GM12878 (cell line): ENCODE measurements at regions not wholly inside any gene's neighbourhood (a gene's known extent, or its start where the extent isn't known, plus 50 kb on each side); places are given as distances from the start of the nearest gene placed in this dataset.

ENCODE experiments used
- ATAC-seq: fragments of 200-7000 bp; cut with Tn5 transposase; 3 replicates; pipeline ENCODE4 v1.9.1; 2020; ENCODE audit warnings: mild to moderate bottlenecking, moderate library complexity
- BruUV-seq: library from RNA; stranded (reverse); fragments of 400-500 nt; replicated peaks from 2 replicates; lab custom pipeline; 2021; lab: Mats Ljungman, UMichigan
- CTCF ChIA-PET: fragments of 300-600 bp; sonication (Branson Sonifier 250); formaldehyde crosslinking; extraction: SDS; loops from one replicate; lab custom pipeline; 2021; ENCODE audit warnings: inconsistent platforms; lab: Yijun Ruan, JAX
- POLR2A ChIA-PET: fragments of 350-600 bp; formaldehyde crosslinking; extraction: SDS; loops from one replicate; lab custom pipeline; 2021; ENCODE audit warnings: inconsistent platforms; lab: Charles Lee
- RAD21 ChIA-PET: fragments of 300-600 bp; sonication (Branson Sonifier 250); formaldehyde crosslinking; loops from one replicate; lab custom pipeline; 2023; ENCODE audit warnings: antibody characterized with exemption; ENCODE audit not compliant: unreplicated experiment; lab: Charles Lee
- SMC1A ChIA-PET: fragments of 300-600 bp; sonication (Branson Sonifier 250); formaldehyde crosslinking; loops from one replicate; lab custom pipeline; 2023; ENCODE audit not compliant: unreplicated experiment, uncharacterized antibody; lab: Charles Lee
- DNase-seq: peaks from one replicate; pipeline ENCODE4 v3.0.0-alpha.2; 2011; ENCODE audit warnings: low read depth, low spot score
- FAIRE-seq: peaks from 3 replicates; lab custom pipeline; 2011; peaks lifted over from hg19 to GRCh38; lab: Jason Lieb, UNC
- H2AFZ ChIP-seq: 2 replicates; pipeline ENCODE4 v1.6.0; 2011; ENCODE audit warnings: low read depth, low read length, control low read depth; ENCODE audit not compliant: control insufficient read depth
- H3K27ac ChIP-seq: 2 replicates; pipeline ENCODE4 v1.5.1; 2011; ENCODE audit warnings: control low read depth; ENCODE audit not compliant: control insufficient read depth, insufficient read depth
- H3K27me3 ChIP-seq, 2 experiments: replicated peaks in 1 of 2; 2 replicates each; pipeline versions ENCODE4 v1.6.0 to v1.6.1; 2011; ENCODE audit warnings: low read length in 1 of 2; ENCODE audit not compliant: control insufficient read depth in 2 of 2, insufficient read depth in 2 of 2
- H3K36me3 ChIP-seq, 2 experiments: 2 replicates each; pipeline ENCODE4 v1.5.1; 2011; ENCODE audit warnings: low read length in 1 of 2; ENCODE audit not compliant: control insufficient read depth in 2 of 2, insufficient read depth in 2 of 2
- H3K4me1 ChIP-seq: 2 replicates; pipeline ENCODE4 v1.6.1; 2011; ENCODE audit warnings: mild to moderate bottlenecking, low read length, moderate library complexity, mixed read lengths; ENCODE audit not compliant: control insufficient read depth, insufficient read depth
- H3K4me2 ChIP-seq: 2 replicates; pipeline ENCODE4 v1.6.0; 2011; ENCODE audit warnings: control low read depth; ENCODE audit not compliant: control insufficient read depth, insufficient read depth
- H3K4me3 ChIP-seq: fragments of 200-600 bp; sonication (generic); 2 replicates; pipeline ENCODE4 v1.5.1; 2016
- H3K79me2 ChIP-seq: 2 replicates; pipeline ENCODE4 v1.6.0; 2011; ENCODE audit warnings: low read length; ENCODE audit not compliant: control insufficient read depth, insufficient read depth
- H3K9ac ChIP-seq: 2 replicates; pipeline ENCODE4 v1.8.0; 2011; ENCODE audit warnings: low read length, control low read depth, mixed read lengths; ENCODE audit not compliant: control insufficient read depth, insufficient read depth
- H3K9me3 ChIP-seq: replicated peaks from 3 replicates; pipeline ENCODE4 v1.5.1; 2011; ENCODE audit warnings: mild to moderate bottlenecking, low read length; ENCODE audit not compliant: control insufficient read depth, insufficient read depth
- H4K20me1 ChIP-seq: 2 replicates; pipeline ENCODE4 v1.6.0; 2011; ENCODE audit not compliant: control insufficient read depth, insufficient read depth
- CTCF ChIP-seq, 3 experiments: IDR thresholded peaks in 2 of 3; conservative IDR thresholded peaks in 1 of 3; 2 replicates each; pipeline ENCODE4 v1.5.1; 2011; ENCODE audit warnings: low read depth in 3 of 3, low read length in 3 of 3, mild to moderate bottlenecking in 3 of 3, control low read depth in 2 of 3, moderate library complexity in 2 of 3, inconsistent platforms in 1 of 3, mixed read lengths in 1 of 3; ENCODE audit not compliant: control insufficient read depth in 2 of 3, insufficient read depth in 1 of 3; ENCODE audit errors: extremely low read depth in 1 of 3
- FOXM1 ChIP-seq: IDR thresholded peaks from 2 replicates; pipeline ENCODE4 v1.6.1; 2012; ENCODE audit warnings: low read depth, mild to moderate bottlenecking, inconsistent platforms, low read length, moderate library complexity
- MAX ChIP-seq: IDR thresholded peaks from 2 replicates; pipeline ENCODE4 v1.6.1; 2012; ENCODE audit warnings: low read depth, low read length, improper control_type of control experiment
- NRF1 ChIP-seq: conservative IDR thresholded peaks from 2 replicates; pipeline ENCODE4 v1.6.1; 2011; ENCODE audit warnings: mild to moderate bottlenecking, low read depth, low read length, improper control_type of control experiment
- PML ChIP-seq: IDR thresholded peaks from 2 replicates; pipeline ENCODE4 v1.6.1; 2012; ENCODE audit warnings: low read length, inconsistent platforms
- RAD21 ChIP-seq: IDR thresholded peaks from 2 replicates; pipeline ENCODE4 v1.6.1; 2011; ENCODE audit warnings: mild to moderate bottlenecking, low read depth, low read length, moderate library complexity; ENCODE audit not compliant: insufficient read depth
- TARDBP ChIP-seq: IDR thresholded peaks from 2 replicates; pipeline ENCODE4 v1.6.1; 2016; ENCODE audit warnings: borderline replicate concordance
- WGBS: methylation state at CpG from one replicate; pipeline ENCODE4 v1.1.6; 2016; ENCODE audit warnings: low lambda C conversion rate; ENCODE audit not compliant: insufficient replicate concordance, insufficient coverage; ENCODE audit errors: missing lambda C conversion rate; 5-methylcytosine and 5-hydroxymethylcytosine counted together
- in situ Hi-C: fragments of 300-500 bp; cut with MboI; formaldehyde crosslinking; loops from 9 replicates; pipeline ENCODE4 v1.14.3; 2018; ENCODE audit warnings: mixed read lengths
- intact Hi-C: fragments of 100-400 bp; cut with micrococcal nuclease; formaldehyde crosslinking; loops from one replicate; pipeline ENCODE4 v1.14.2; 2022; ENCODE audit not compliant: unreplicated experiment

GRCh38 chr3:163779396-163780344 lies 1298.6 kb downstream of the SI start:
- intact Hi-C loops = no loop called here
- H3K4me2 ChIP-seq = no peak overlapping the region
- no peaks in the 10 kb centered on the region for H3K4me1 ChIP-seq
- in situ Hi-C loops = no loop called here
- no peaks in the 10 kb centered on the region for H3K79me2 ChIP-seq
- no peak for FAIRE-seq
- H4K20me1 ChIP-seq = no peaks in the 10 kb centered on the region
- TF ChIP-seq CTCF (IDR thresholded peaks at IDR 0.05 in 2 of 3, conservative IDR thresholded peaks at IDR 0.05 in 1 of 3; ENCODE audit: control insufficient read depth in 2 of 3, extremely low read depth in 1 of 3, insufficient read depth in 1 of 3, low read depth in 3 of 3, low read length in 3 of 3) = peak; percentile 3 to 15 (median 12); a peak in 2 of 6 replicates
- no peak for TF ChIP-seq MAX
- no peak for TF ChIP-seq PML
- TF ChIP-seq TARDBP = no peak
- TF ChIP-seq RAD21 = 0 out of 2 replicates have a peak, but pooled peaks have one; percentile 14
- TF ChIP-seq FOXM1 = no peak
- no peak for TF ChIP-seq NRF1
- no TSS peak for BruUV-seq
- no peak overlapping the region for H2AFZ ChIP-seq
- H3K9ac ChIP-seq = no peak overlapping the region
- peak; percentile 52 for ATAC-seq
- ChIA-PET RAD21 (interaction anchor here (0.9 kb wide), 2 partner anchors 11 to 170 kb away, joined by 3 to 4 read pairs; no protein-coding TSS in a partner anchor), CTCF (interaction anchor here (1.4 to 2.9 kb wide), 2 partner anchors 168 to 170 kb away, joined by 4 to 25 read pairs; no protein-coding TSS in a partner anchor), POLR2A (no interaction called here), SMC1A (interaction anchor here (1.0 to 2.5 kb wide), 4 partner anchors 22 to 291 kb away, joined by 3 to 12 read pairs (median 4); no protein-coding TSS in a partner anchor)
- DNase-seq = no peak
- 40% methylated on average over 13 of the region's 13 CpGs for WGBS
- H3K9me3 ChIP-seq = no peaks in the 10 kb centered on the region
- H3K27ac ChIP-seq = no peak overlapping the region
- no peaks in the 10 kb centered on the region for H3K36me3 ChIP-seq
- H3K4me3 ChIP-seq = no peak overlapping the region
- H3K27me3 ChIP-seq = no peaks in the 10 kb centered on the region
